ENCODE measurements at regions not wholly inside any gene's neighbourhood (a gene's known extent, or its start where the extent isn't known, plus 50 kb on each side); places are given as distances from the start of the nearest gene placed in this dataset.

- Mint-ChIP-seq H3K4me3 (no peak overlapping the region), H3K9me3 (ENCODE audit: low read depth) (no peaks in the 10 kb centered on the region), H3K36me3 (no peaks in the 10 kb centered on the region), H3K27ac (no peak overlapping the region), H3K4me1 (ENCODE audit: low read depth) (no peaks in the 10 kb centered on the region), H3K27me3 (peaks cover 4% of the 10 kb centered on the region)
These were observed 50.4 kb upstream of the MTNR1B start for GRCh38 chr11:92919048-92919447.
